PC-9 (cell line): ENCODE measurements at regions not wholly inside any gene's neighbourhood (a gene's known extent, or its start where the extent isn't known, plus 50 kb on each side); places are given as distances from the start of the nearest gene placed in this dataset.

Source experiments
- BruUV-seq: library from RNA; stranded (reverse); fragments of 400-500 nt; replicated peaks from 2 replicates; lab custom pipeline; 2021; lab: Mats Ljungman, UMichigan
- CTCF ChIA-PET: fragments of 300-600 bp; sonication (Branson Sonifier 250); formaldehyde crosslinking; loops from one replicate; lab custom pipeline; 2022; ENCODE audit warnings: antibody characterized with exemption; lab: Charles Lee
- POLR2A ChIA-PET: fragments of 300-600 bp; sonication (Branson Sonifier 250); formaldehyde crosslinking; loops from one replicate; lab custom pipeline; 2022; ENCODE audit warnings: antibody characterized with exemption; ENCODE audit not compliant: unreplicated experiment; lab: Charles Lee
- DNase-seq, 2 experiments: peaks; one replicate each; pipeline versions ENCODE4 v3.0.0 to v3.0.0-alpha.2; 2015 to 2022; ENCODE audit warnings: mixed read lengths in 1 of 2
- H2AFZ ChIP-seq: fragments of 200-600 bp; sonication (generic); 2 replicates; pipeline ENCODE4 v1.8.1; 2017; ENCODE audit warnings: antibody characterized with exemption
- H3F3A ChIP-seq: fragments of 200-600 bp; sonication (generic); 2 replicates; pipeline ENCODE4 v1.8.1; 2017; ENCODE audit warnings: antibody characterized with exemption, mild to moderate bottlenecking, low read depth; ENCODE audit not compliant: insufficient read depth
- H3K27ac ChIP-seq: fragments of 200-600 bp; sonication (generic); 2 replicates; pipeline ENCODE4 v1.6.1; 2016; ENCODE audit warnings: mixed run types
- H3K27me3 ChIP-seq: fragments of 200-600 bp; sonication (generic); 2 replicates; pipeline ENCODE4 v1.6.1; 2016; ENCODE audit warnings: low read depth, mixed run types; ENCODE audit not compliant: insufficient read depth
- H3K36me3 ChIP-seq: fragments of 200-600 bp; sonication (generic); 2 replicates; pipeline ENCODE4 v1.6.1; 2016; ENCODE audit warnings: low read depth, mixed run types
- H3K4me1 ChIP-seq: fragments of 200-600 bp; sonication (generic); replicated peaks from 2 replicates; pipeline ENCODE4 v1.6.1; 2016; ENCODE audit warnings: mixed run types; ENCODE audit not compliant: insufficient read depth
- H3K4me2 ChIP-seq: fragments of 200-600 bp; sonication (generic); 2 replicates; pipeline ENCODE4 v1.6.1; 2017; ENCODE audit warnings: mixed run types
- H3K4me3 ChIP-seq: fragments of 200-600 bp; sonication (generic); 2 replicates; pipeline ENCODE4 v1.6.1; 2016; ENCODE audit warnings: mixed run types
- H3K79me2 ChIP-seq: fragments of 200-600 bp; sonication (generic); 2 replicates; pipeline ENCODE4 v1.6.1; 2017; ENCODE audit warnings: low read depth, mixed run types
- H3K9me2 ChIP-seq: fragments of 200-600 bp; sonication (generic); 2 replicates; pipeline ENCODE4 v1.8.1; 2017; ENCODE audit warnings: mild to moderate bottlenecking; ENCODE audit not compliant: insufficient read depth
- H3K9me3 ChIP-seq: fragments of 200-600 bp; sonication (generic); 2 replicates; pipeline ENCODE4 v1.8.1; 2016; ENCODE audit warnings: low read depth; ENCODE audit not compliant: insufficient read depth
- H4K20me1 ChIP-seq: fragments of 200-600 bp; sonication (generic); 2 replicates; pipeline ENCODE4 v1.8.1; 2017; ENCODE audit not compliant: insufficient read depth
- CTCF ChIP-seq: fragments of 200-600 bp; sonication (generic); conservative IDR thresholded peaks from 2 replicates; pipeline ENCODE4 v1.6.1; 2017; ENCODE audit warnings: mixed run types, antibody characterized with exemption, mild to moderate bottlenecking, moderate library complexity
- EZH2 ChIP-seq: fragments of 200-600 bp; sonication (generic); IDR thresholded peaks from 2 replicates; pipeline ENCODE4 v1.8.0; 2017; ENCODE audit warnings: antibody characterized with exemption, low read depth
- intact Hi-C: fragments of 100-400 bp; cut with micrococcal nuclease; formaldehyde crosslinking; loops from one replicate; pipeline ENCODE4 v1.10.0; 2022; ENCODE audit not compliant: unreplicated experiment

- DNase-seq, result no peak
- H3K9me2 ChIP-seq, result no peaks in the 10 kb centered on the region
- no peaks in the 10 kb centered on the region for H3K79me2 ChIP-seq
- no TSS peak for BruUV-seq
- H4K20me1 ChIP-seq, result no peaks in the 10 kb centered on the region
- H3K4me3 ChIP-seq, result no peak overlapping the region
- H2AFZ ChIP-seq, result no peak overlapping the region
- TF ChIP-seq CTCF (no peak), EZH2 (no peak)
- H3K4me1 ChIP-seq, result no peaks in the 10 kb centered on the region
- H3K27me3 ChIP-seq, result no peaks in the 10 kb centered on the region
- intact Hi-C loops, result no loop called here
- H3K9me3 ChIP-seq, result no peaks in the 10 kb centered on the region
- ChIA-PET POLR2A (interaction anchor here (0.6 kb wide), 1 partner anchor 37 kb away, joined by 4 read pairs; no protein-coding TSS in a partner anchor), CTCF (no interaction called here)
- H3K27ac ChIP-seq, result no peak overlapping the region
- H3K36me3 ChIP-seq, result no peaks in the 10 kb centered on the region
- H3K4me2 ChIP-seq, result no peak overlapping the region
- H3F3A ChIP-seq, result no peaks in the 10 kb centered on the region; the same call in 1 of the 2 replicates
Observed at GRCh38 chr7:16028636-16029035, 342.2 kb upstream of the MEOX2 start.

DNA sequence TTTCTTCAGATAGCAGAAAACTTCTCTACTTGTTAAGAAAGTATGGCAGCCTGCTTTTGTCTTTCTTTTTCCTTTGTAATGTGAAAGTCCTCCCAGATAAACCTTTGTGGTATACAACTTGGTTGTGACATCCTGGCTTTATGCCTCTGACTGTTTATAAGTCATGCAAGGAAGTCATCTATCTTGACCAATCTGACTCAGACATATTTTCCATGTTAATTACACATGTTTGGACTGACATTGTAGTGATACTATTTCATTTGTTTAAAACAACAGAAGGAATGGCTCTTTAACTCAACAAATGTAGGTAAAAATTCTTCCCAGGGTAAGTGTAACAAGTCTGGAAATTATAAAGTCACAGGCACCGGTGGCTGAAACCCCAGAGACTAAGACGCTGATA lies 341.6 kb upstream of the MEOX2 start:
- Histone ChIP-seq H3K4me2 (no peak overlapping the region), H3K27me3 (no peaks in the 10 kb centered on the region), H3F3A (no peaks in the 10 kb centered on the region; the same call in 1 of the 2 replicates), H3K36me3 (no peaks in the 10 kb centered on the region), H2AFZ (no peak overlapping the region), H3K9me2 (no peaks in the 10 kb centered on the region), H4K20me1 (no peaks in the 10 kb centered on the region), H3K4me1 (no peaks in the 10 kb centered on the region), H3K27ac (no peak overlapping the region), H3K79me2 (no peaks in the 10 kb centered on the region), H3K9me3 (no peaks in the 10 kb centered on the region), H3K4me3 (no peak overlapping the region)
- BruUV-seq, result no TSS peak
- DNase-seq, result no peak
- intact Hi-C loops, result no loop called here
- ChIA-PET CTCF (no interaction called here), POLR2A (no interaction called here)
- no peak for TF ChIP-seq CTCF
- TF ChIP-seq EZH2, result no peak

- DNase-seq, result no peak
- H3K4me2 ChIP-seq, result no peak overlapping the region
- no peak overlapping the region for H3K4me3 ChIP-seq
- H3F3A ChIP-seq, result no peaks in the 10 kb centered on the region; the same call in 1 of the 2 replicates
- ChIA-PET POLR2A (no interaction called here), CTCF (no interaction called here)
- no peak for TF ChIP-seq CTCF
- no peak for TF ChIP-seq EZH2
- no peaks in the 10 kb centered on the region for H3K4me1 ChIP-seq
- no peak overlapping the region for H2AFZ ChIP-seq
- no TSS peak for BruUV-seq
- no peaks in the 10 kb centered on the region for H4K20me1 ChIP-seq
- no peaks in the 10 kb centered on the region for H3K79me2 ChIP-seq
- no peak overlapping the region for H3K27ac ChIP-seq
- intact Hi-C loops, result no loop called here
- no peaks in the 10 kb centered on the region for H3K36me3 ChIP-seq
- H3K27me3 ChIP-seq, result no peaks in the 10 kb centered on the region
- no peaks in the 10 kb centered on the region for H3K9me2 ChIP-seq
- no peaks in the 10 kb centered on the region for H3K9me3 ChIP-seq
Observed at GRCh38 chr7:16027396-16027795, 340.9 kb upstream of the MEOX2 start.
